Colonic mucosa (tissue), 4 donors: ENCODE measurements at regions not wholly inside any gene's neighbourhood (a gene's known extent, or its start where the extent isn't known, plus 50 kb on each side); places are given as distances from the start of the nearest gene placed in this dataset.

Experiments used
- DNase-seq: peaks from one replicate; pipeline ENCODE4 v3.0.0-alpha.2; 2020
- H3K27ac ChIP-seq: fragments of 200-600 bp; one replicate; pipeline ENCODE4 v1.8.0; 2021
- H3K27me3 ChIP-seq: fragments of 200-600 bp; one replicate; pipeline ENCODE4 v1.8.0; 2021
- H3K36me3 ChIP-seq: fragments of 200-600 bp; one replicate; pipeline ENCODE4 v1.8.0; 2021
- H3K4me1 ChIP-seq: fragments of 200-600 bp; one replicate; pipeline ENCODE4 v1.8.0; 2021; ENCODE audit warnings: mild to moderate bottlenecking
- H3K4me3 ChIP-seq: fragments of 200-600 bp; one replicate; pipeline ENCODE4 v1.8.0; 2021
- H3K9ac ChIP-seq, 2 donors: one replicate each; pipeline ENCODE4 v1.7.0; 2013; ENCODE audit warnings: control low read depth in 2 of 2, low read depth in 2 of 2, low read length in 2 of 2
- H3K9me3 ChIP-seq: fragments of 200-600 bp; one replicate; pipeline ENCODE4 v1.8.0; 2021
- CTCF ChIP-seq: fragments of 200-600 bp; IDR thresholded peaks from one replicate; pipeline ENCODE4 v1.8.0; 2022; ENCODE audit warnings: antibody characterized with exemption, mild to moderate bottlenecking
- intact Hi-C: fragments of 100-400 bp; cut with DNase I; formaldehyde crosslinking; loops from one replicate; pipeline ENCODE4 v1.14.1; 2022
- donor health status: healthy.
- donor health status: DM: no; HTN: no; CAD: no.
- donor health status: DM: no; HTN: no; CAD: no.

DNA sequence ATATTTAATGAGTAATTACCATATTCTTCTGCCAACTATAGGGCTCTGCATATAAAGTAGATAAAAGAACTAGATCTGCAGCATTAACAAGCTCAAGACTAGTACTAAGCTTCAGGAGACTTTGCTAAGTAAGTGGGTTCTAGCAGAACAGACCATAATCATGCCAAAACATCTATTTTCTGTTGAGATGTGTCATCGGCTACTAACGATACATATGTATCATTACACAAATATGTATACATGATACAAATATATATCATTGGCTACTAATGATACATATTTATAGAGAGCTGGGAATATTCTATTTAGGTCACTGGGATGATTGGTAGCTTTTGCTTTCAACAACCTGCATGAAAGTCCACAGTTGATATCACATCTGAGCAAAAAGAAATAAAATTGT, 185.8 kb upstream of the DCBLD2 start:
- intact Hi-C loops: no loop called here
- H3K9ac ChIP-seq: no peak overlapping the region
- no peaks in the 10 kb centered on the region for H3K27me3 ChIP-seq
- no peak for DNase-seq
- H3K27ac ChIP-seq: no peak overlapping the region
- no peak overlapping the region for H3K4me3 ChIP-seq
- no peak for TF ChIP-seq CTCF
- H3K36me3 ChIP-seq: no peaks in the 10 kb centered on the region
- H3K4me1 ChIP-seq: no peaks in the 10 kb centered on the region
- no peaks in the 10 kb centered on the region for H3K9me3 ChIP-seq

DNA sequence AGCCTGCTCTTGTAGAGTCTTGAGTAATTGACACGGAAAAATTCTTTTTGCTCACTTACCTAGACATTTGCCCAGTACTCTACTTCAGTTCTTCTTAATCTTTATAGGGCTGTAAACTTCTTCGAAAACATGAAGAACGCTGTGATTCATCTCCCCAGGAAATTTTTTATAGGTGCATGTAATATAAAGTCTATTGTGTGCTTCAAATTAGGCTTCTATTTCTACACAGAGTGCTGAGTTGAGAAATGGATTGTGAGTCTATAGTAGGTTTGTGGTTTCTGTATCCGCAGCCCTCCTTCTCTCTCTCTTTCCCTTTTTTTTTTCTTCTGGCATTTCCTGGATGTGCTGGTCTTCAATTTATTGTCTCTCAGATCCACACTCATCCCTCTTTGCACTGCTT, 183.3 kb upstream of the DCBLD2 start:
- intact Hi-C loops: no loop called here
- no peak overlapping the region for H3K4me3 ChIP-seq
- H3K27me3 ChIP-seq: no peaks in the 10 kb centered on the region
- no peaks in the 10 kb centered on the region for H3K4me1 ChIP-seq
- no peak for DNase-seq
- TF ChIP-seq CTCF: no peak
- H3K9me3 ChIP-seq: no peaks in the 10 kb centered on the region
- no peak overlapping the region for H3K9ac ChIP-seq
- H3K36me3 ChIP-seq: no peaks in the 10 kb centered on the region
- no peak overlapping the region for H3K27ac ChIP-seq

- DNase-seq: no peak
- no peaks in the 10 kb centered on the region for H3K4me1 ChIP-seq
- H3K27me3 ChIP-seq: no peaks in the 10 kb centered on the region
- H3K4me3 ChIP-seq: no peak overlapping the region
- no peaks in the 10 kb centered on the region for H3K9me3 ChIP-seq
- H3K36me3 ChIP-seq: no peaks in the 10 kb centered on the region
- no peak for TF ChIP-seq CTCF
- intact Hi-C loops: no loop called here
- no peak overlapping the region for H3K9ac ChIP-seq
- no peak overlapping the region for H3K27ac ChIP-seq
Measured at GRCh38 chr3:99084156-99084555, 182.7 kb upstream of the DCBLD2 start.

GRCh38 chr3:99071096-99071495, 169.6 kb upstream of the DCBLD2 start:
- TF ChIP-seq CTCF: no peak
- no peaks in the 10 kb centered on the region for H3K36me3 ChIP-seq
- H3K27ac ChIP-seq: no peak overlapping the region
- H3K9ac ChIP-seq: no peak overlapping the region
- no peaks in the 10 kb centered on the region for H3K9me3 ChIP-seq
- DNase-seq: no peak
- intact Hi-C loops: no loop called here
- no peaks in the 10 kb centered on the region for H3K27me3 ChIP-seq
- H3K4me3 ChIP-seq: no peak overlapping the region
- H3K4me1 ChIP-seq: no peaks in the 10 kb centered on the region

DNA sequence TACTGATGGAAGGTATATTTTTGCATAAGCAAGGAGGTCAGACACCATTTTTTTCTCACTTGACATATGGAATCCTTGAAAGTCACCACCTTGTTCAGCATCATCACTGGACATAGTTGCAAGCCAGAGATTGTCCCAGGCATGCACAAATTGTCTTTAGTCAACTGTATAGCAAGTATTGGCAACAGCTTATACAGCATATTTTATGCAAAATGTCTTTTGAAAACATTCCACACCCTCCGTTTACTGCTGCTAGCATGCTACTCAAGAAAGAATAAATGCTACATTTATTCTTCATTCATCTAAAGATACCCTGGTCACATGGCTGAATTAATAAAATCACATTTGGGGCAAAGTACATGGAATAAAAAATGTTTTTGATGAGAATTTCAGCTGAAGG, 168.5 kb upstream of the DCBLD2 start:
- TF ChIP-seq CTCF: no peak
- H3K9ac ChIP-seq: no peak overlapping the region
- intact Hi-C loops: no loop called here
- no peaks in the 10 kb centered on the region for H3K4me1 ChIP-seq
- H3K9me3 ChIP-seq: no peaks in the 10 kb centered on the region
- H3K4me3 ChIP-seq: no peak overlapping the region
- no peaks in the 10 kb centered on the region for H3K36me3 ChIP-seq
- H3K27ac ChIP-seq: no peak overlapping the region
- DNase-seq: no peak
- H3K27me3 ChIP-seq: no peaks in the 10 kb centered on the region

GRCh38 chr3:99066863-99067262, 165.4 kb upstream of the DCBLD2 start:
- Histone ChIP-seq H3K9me3 (no peaks in the 10 kb centered on the region), H3K27me3 (no peaks in the 10 kb centered on the region), H3K4me1 (no peaks in the 10 kb centered on the region), H3K4me3 (no peak overlapping the region), H3K9ac (no peak overlapping the region), H3K27ac (no peak overlapping the region), H3K36me3 (no peaks in the 10 kb centered on the region)
- intact Hi-C loops: no loop called here
- DNase-seq: no peak
- no peak for TF ChIP-seq CTCF
